HEK293 (cell line): ENCODE measurements at regions not wholly inside any gene's neighbourhood (a gene's known extent, or its start where the extent isn't known, plus 50 kb on each side); places are given as distances from the start of the nearest gene placed in this dataset.

ENCODE experiments used
- GLIS2 ChIP-seq: fragments of 450-650 bp; formaldehyde crosslinking; IDR thresholded peaks from 2 replicates; pipeline ENCODE4 v1.5.1; 2016; ENCODE audit warnings: missing biosample characterization, missing genetic modification characterization
- HOXC10 ChIP-seq: sonication (generic); formaldehyde crosslinking; IDR thresholded peaks from 2 replicates; pipeline ENCODE4 v1.8.1; 2023; ENCODE audit warnings: mild to moderate bottlenecking, missing genetic modification reagents
- KLF16 ChIP-seq: fragments of 450-650 bp; formaldehyde crosslinking; IDR thresholded peaks from 2 replicates; pipeline ENCODE4 v1.5.1; 2017; ENCODE audit warnings: missing biosample characterization, missing genetic modification characterization
- MEIS1 ChIP-seq: sonication (generic); formaldehyde crosslinking; IDR thresholded peaks from 2 replicates; pipeline ENCODE4 v1.8.1; 2022; ENCODE audit warnings: missing genetic modification reagents, mild to moderate bottlenecking, borderline replicate concordance
- PRDM1 ChIP-seq: fragments of 450-650 bp; formaldehyde crosslinking; IDR thresholded peaks from 2 replicates; pipeline ENCODE4; 2016; ENCODE audit warnings: missing biosample characterization, missing genetic modification characterization
- PRDM10 ChIP-seq: fragments of 450-650 bp; formaldehyde crosslinking; IDR thresholded peaks from 2 replicates; pipeline ENCODE4 v1.5.1; 2016; ENCODE audit warnings: missing biosample characterization, missing genetic modification characterization
- SCRT2 ChIP-seq: fragments of 450-650 bp; formaldehyde crosslinking; IDR thresholded peaks from 2 replicates; pipeline ENCODE4 v1.5.1; 2016; ENCODE audit warnings: missing biosample characterization, missing genetic modification characterization
- ZBTB20 ChIP-seq: fragments of 450-650 bp; formaldehyde crosslinking; IDR thresholded peaks from 2 replicates; pipeline ENCODE4 v1.5.1; 2016; ENCODE audit warnings: missing biosample characterization, missing genetic modification characterization
- ZBTB21 ChIP-seq: fragments of 450-650 bp; formaldehyde crosslinking; IDR thresholded peaks from 2 replicates; pipeline ENCODE4 v1.5.1; 2017; ENCODE audit warnings: missing biosample characterization, missing genetic modification characterization
- ZBTB26 ChIP-seq: fragments of 450-650 bp; formaldehyde crosslinking; optimal IDR thresholded peaks from 2 replicates; pipeline ENCODE3; 2016; ENCODE audit warnings: missing biosample characterization, mild to moderate bottlenecking, missing genetic modification characterization
- ZEB2 ChIP-seq: fragments of 450-650 bp; formaldehyde crosslinking; IDR thresholded peaks from 2 replicates; pipeline ENCODE4 v1.5.1; 2016; ENCODE audit warnings: missing biosample characterization, missing genetic modification characterization
- ZFP37 ChIP-seq: fragments of 450-650 bp; formaldehyde crosslinking; IDR thresholded peaks from 2 replicates; pipeline ENCODE4 v1.5.1; 2016; ENCODE audit warnings: missing biosample characterization, missing genetic modification characterization
- ZIC2 ChIP-seq: fragments of 450-650 bp; formaldehyde crosslinking; IDR thresholded peaks from 2 replicates; pipeline ENCODE4 v1.5.1; 2016; ENCODE audit warnings: missing biosample characterization, missing genetic modification characterization
- ZNF155 ChIP-seq: fragments of 450-650 bp; formaldehyde crosslinking; IDR thresholded peaks from 2 replicates; pipeline ENCODE4 v1.5.1; 2016; ENCODE audit warnings: missing biosample characterization, missing genetic modification characterization
- ZNF214 ChIP-seq: fragments of 450-650 bp; formaldehyde crosslinking; IDR thresholded peaks from 2 replicates; pipeline ENCODE4 v1.5.1; 2017; ENCODE audit warnings: missing biosample characterization, mild to moderate bottlenecking, missing genetic modification characterization, borderline replicate concordance
- ZNF23 ChIP-seq: fragments of 450-650 bp; formaldehyde crosslinking; IDR thresholded peaks from 2 replicates; pipeline ENCODE4 v1.5.1; 2016; ENCODE audit warnings: missing biosample characterization, missing genetic modification characterization, borderline replicate concordance
- ZNF274 ChIP-seq, 2 experiments: fragments of 200-500 bp in 1 of 2; fragments of 450-650 bp in 1 of 2; sonication (Bioruptor generic) in 1 of 2; formaldehyde crosslinking in 1 of 2; IDR thresholded peaks; 2 replicates each; pipeline versions ENCODE4 v1.5.1 to v1.6.1; 2014 to 2016; ENCODE audit warnings: borderline replicate concordance in 1 of 2, inconsistent platforms in 1 of 2, low read length in 1 of 2, missing biosample characterization in 1 of 2, missing genetic modification characterization in 1 of 2
- ZNF341 ChIP-seq: fragments of 450-650 bp; formaldehyde crosslinking; IDR thresholded peaks from 2 replicates; pipeline ENCODE4; 2016; ENCODE audit warnings: low read depth, missing biosample characterization, missing genetic modification characterization
- ZNF366 ChIP-seq: fragments of 450-650 bp; formaldehyde crosslinking; conservative IDR thresholded peaks from 2 replicates; pipeline ENCODE4 v1.5.1; 2016; ENCODE audit warnings: missing biosample characterization, missing genetic modification characterization
- ZNF423 ChIP-seq: fragments of 450-650 bp; formaldehyde crosslinking; IDR thresholded peaks from 2 replicates; pipeline ENCODE4 v1.5.1; 2016; ENCODE audit warnings: missing biosample characterization, missing genetic modification characterization
- ZNF548 ChIP-seq: fragments of 450-650 bp; formaldehyde crosslinking; IDR thresholded peaks from 2 replicates; pipeline ENCODE4 v1.5.1; 2016; ENCODE audit warnings: missing biosample characterization, missing genetic modification characterization
- ZNF549 ChIP-seq: fragments of 450-650 bp; IDR thresholded peaks from 2 replicates; pipeline ENCODE4 v1.5.1; 2018; ENCODE audit warnings: missing biosample characterization, missing genetic modification characterization, mild to moderate bottlenecking, inconsistent platforms, moderate library complexity
- ZNF692 ChIP-seq: fragments of 450-650 bp; formaldehyde crosslinking; IDR thresholded peaks from 2 replicates; pipeline ENCODE4 v1.5.1; 2016; ENCODE audit warnings: missing biosample characterization, missing genetic modification characterization
- ZNF701 ChIP-seq: fragments of 450-650 bp; formaldehyde crosslinking; IDR thresholded peaks from 2 replicates; pipeline ENCODE4 v1.5.1; 2016; ENCODE audit warnings: missing biosample characterization, missing genetic modification characterization
- ZSCAN16 ChIP-seq: fragments of 450-650 bp; formaldehyde crosslinking; IDR thresholded peaks from 2 replicates; pipeline ENCODE4 v1.5.1; 2016; ENCODE audit warnings: missing biosample characterization, missing genetic modification characterization
- ZSCAN30 ChIP-seq: fragments of 450-650 bp; IDR thresholded peaks from 2 replicates; pipeline ENCODE4 v1.5.1; 2018; ENCODE audit warnings: missing biosample characterization, mild to moderate bottlenecking, missing genetic modification characterization, moderate library complexity
- TF ChIP-seq, protein P1 (sequence below): fragments of 450-650 bp; formaldehyde crosslinking; IDR thresholded peaks from 2 replicates; pipeline ENCODE4 v1.5.1; 2016; ENCODE audit warnings: missing biosample characterization, missing genetic modification characterization
- TF ChIP-seq, protein P2 (sequence below): fragments of 450-650 bp; formaldehyde crosslinking; IDR thresholded peaks from 2 replicates; pipeline ENCODE4 v1.5.1; 2016; ENCODE audit warnings: missing biosample characterization, missing genetic modification characterization

DNA sequence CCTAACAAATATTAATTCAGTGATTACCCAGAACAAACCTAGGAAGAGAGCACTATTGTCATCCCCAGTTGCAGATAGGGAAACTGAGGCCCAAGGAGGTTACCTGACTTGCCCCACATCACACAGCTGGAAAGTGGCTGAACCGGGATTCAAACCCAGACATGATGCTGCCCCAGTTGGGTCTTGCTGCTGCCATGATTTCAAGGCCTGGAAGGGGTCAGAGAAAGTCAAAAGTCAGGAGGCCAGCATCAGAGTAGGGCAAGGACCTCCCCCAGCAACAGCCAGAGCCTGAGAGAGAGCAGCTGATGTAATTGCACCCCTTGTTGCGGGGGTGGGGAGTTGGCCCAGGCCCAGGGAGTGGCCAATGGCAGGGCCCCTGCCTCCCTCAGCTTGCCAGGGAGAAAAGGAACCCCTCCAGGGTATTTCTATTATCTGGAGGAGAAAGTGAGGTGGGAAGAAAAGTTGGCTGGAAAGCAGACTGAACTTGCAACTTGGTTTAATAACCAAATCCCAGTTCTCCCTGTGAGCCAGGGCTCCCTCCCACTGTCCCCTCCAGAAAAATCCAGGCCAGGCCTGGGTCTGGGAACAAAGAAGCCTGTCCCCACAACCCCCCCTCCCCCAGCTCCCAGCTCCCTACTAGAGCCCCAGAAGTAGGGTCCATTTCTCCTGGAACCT lies 83.6 kb downstream of the MRPL14 start (continued):
- TF ChIP-seq, protein P1, sequence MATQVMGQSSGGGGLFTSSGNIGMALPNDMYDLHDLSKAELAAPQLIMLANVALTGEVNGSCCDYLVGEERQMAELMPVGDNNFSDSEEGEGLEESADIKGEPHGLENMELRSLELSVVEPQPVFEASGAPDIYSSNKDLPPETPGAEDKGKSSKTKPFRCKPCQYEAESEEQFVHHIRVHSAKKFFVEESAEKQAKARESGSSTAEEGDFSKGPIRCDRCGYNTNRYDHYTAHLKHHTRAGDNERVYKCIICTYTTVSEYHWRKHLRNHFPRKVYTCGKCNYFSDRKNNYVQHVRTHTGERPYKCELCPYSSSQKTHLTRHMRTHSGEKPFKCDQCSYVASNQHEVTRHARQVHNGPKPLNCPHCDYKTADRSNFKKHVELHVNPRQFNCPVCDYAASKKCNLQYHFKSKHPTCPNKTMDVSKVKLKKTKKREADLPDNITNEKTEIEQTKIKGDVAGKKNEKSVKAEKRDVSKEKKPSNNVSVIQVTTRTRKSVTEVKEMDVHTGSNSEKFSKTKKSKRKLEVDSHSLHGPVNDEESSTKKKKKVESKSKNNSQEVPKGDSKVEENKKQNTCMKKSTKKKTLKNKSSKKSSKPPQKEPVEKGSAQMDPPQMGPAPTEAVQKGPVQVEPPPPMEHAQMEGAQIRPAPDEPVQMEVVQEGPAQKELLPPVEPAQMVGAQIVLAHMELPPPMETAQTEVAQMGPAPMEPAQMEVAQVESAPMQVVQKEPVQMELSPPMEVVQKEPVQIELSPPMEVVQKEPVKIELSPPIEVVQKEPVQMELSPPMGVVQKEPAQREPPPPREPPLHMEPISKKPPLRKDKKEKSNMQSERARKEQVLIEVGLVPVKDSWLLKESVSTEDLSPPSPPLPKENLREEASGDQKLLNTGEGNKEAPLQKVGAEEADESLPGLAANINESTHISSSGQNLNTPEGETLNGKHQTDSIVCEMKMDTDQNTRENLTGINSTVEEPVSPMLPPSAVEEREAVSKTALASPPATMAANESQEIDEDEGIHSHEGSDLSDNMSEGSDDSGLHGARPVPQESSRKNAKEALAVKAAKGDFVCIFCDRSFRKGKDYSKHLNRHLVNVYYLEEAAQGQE (tag by site-specific recombination), result no peak
- TF ChIP-seq ZNF549 (tag by site-specific recombination), result no peak
- TF ChIP-seq ZBTB21, result no peak
- no peak for TF ChIP-seq KLF16 (tag by site-specific recombination)
- TF ChIP-seq GLIS2 (tag by site-specific recombination), result peak; percentile 45
- TF ChIP-seq HOXC10 (CRISPR knock-in tag), result no peak
- no peak for TF ChIP-seq ZSCAN30 (tag by site-specific recombination)
- no peak for TF ChIP-seq ZNF548 (tag by site-specific recombination)
- no peak for TF ChIP-seq MEIS1 (CRISPR knock-in tag)
- TF ChIP-seq PRDM10 (tag by site-specific recombination), result peak; percentile 60; the same call in 1 of the 2 replicates
- TF ChIP-seq ZEB2 (tag by site-specific recombination), result 0 out of 2 replicates have a peak, but pooled peaks have one; percentile 28
- no peak for TF ChIP-seq ZBTB26 (tag by site-specific recombination)
- no peak for TF ChIP-seq ZFP37
- no peak for TF ChIP-seq ZNF274 (IDR thresholded peaks at IDR 0.05; ENCODE audit: low read length)
- no peak for TF ChIP-seq ZNF274 (tag by site-specific recombination; IDR thresholded peaks at IDR 0.05; ENCODE audit: borderline replicate concordance)
- TF ChIP-seq ZBTB20 (tag by site-specific recombination), result peak; percentile 80
- no peak for TF ChIP-seq ZNF692 (tag by site-specific recombination)
- no peak for TF ChIP-seq ZNF423
- TF ChIP-seq ZSCAN16 (tag by site-specific recombination), result no peak
- no peak for TF ChIP-seq ZNF214 (tag by site-specific recombination)
- peak; percentile 37; the same call in 1 of the 2 replicates for TF ChIP-seq ZIC2 (tag by site-specific recombination)
- peak; percentile 69 for TF ChIP-seq PRDM1 (tag by site-specific recombination)
- TF ChIP-seq SCRT2 (tag by site-specific recombination), result peak; percentile 50
- TF ChIP-seq ZNF155 (tag by site-specific recombination), result no peak
- TF ChIP-seq ZNF366 (tag by site-specific recombination), result 0 out of 2 replicates have a peak, but pooled peaks have one; percentile 33
- no peak for TF ChIP-seq ZNF23
- TF ChIP-seq, protein P2, sequence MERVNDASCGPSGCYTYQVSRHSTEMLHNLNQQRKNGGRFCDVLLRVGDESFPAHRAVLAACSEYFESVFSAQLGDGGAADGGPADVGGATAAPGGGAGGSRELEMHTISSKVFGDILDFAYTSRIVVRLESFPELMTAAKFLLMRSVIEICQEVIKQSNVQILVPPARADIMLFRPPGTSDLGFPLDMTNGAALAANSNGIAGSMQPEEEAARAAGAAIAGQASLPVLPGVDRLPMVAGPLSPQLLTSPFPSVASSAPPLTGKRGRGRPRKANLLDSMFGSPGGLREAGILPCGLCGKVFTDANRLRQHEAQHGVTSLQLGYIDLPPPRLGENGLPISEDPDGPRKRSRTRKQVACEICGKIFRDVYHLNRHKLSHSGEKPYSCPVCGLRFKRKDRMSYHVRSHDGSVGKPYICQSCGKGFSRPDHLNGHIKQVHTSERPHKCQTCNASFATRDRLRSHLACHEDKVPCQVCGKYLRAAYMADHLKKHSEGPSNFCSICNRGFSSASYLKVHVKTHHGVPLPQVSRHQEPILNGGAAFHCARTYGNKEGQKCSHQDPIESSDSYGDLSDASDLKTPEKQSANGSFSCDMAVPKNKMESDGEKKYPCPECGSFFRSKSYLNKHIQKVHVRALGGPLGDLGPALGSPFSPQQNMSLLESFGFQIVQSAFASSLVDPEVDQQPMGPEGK (tag by site-specific recombination), result peak; percentile 54; the same call in 1 of the 2 replicates
- TF ChIP-seq ZNF701 (tag by site-specific recombination), result no peak
- TF ChIP-seq ZNF341, result peak; percentile 74
